ENCODE measurements at regions not wholly inside any gene's neighbourhood (a gene's known extent, or its start where the extent isn't known, plus 50 kb on each side); places are given as distances from the start of the nearest gene placed in this dataset.

DNA sequence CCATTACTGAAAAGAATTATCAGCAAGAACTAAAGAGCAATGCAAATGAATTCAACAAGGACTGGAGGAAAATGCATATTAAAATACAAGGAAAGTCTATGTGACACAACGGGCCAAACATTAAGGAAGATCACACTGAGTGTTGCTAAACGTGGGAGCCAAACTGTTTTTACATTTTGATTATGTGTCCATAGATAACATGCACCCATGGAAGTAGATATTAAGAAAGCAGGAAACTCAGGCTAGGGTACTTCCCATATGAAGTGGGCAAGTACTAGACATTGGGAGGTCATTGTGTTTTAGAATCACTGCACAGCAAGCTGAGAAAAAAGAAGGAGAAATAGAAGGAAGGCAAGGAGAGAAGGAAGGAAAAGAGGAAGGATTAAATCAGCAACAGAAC lies 161.8 kb downstream of the KCTD12 start:
- Histone ChIP-seq H4K5ac (ENCODE audit: insufficient read length, low read depth, low read length) (no peak overlapping the region), H3K23ac (ENCODE audit: insufficient read length, low read depth, low read length) (no peak overlapping the region), H3T11ph (ENCODE audit: low read length) (no peak overlapping the region), H2BK12ac (ENCODE audit: insufficient read length, low read depth, low read length) (no peak overlapping the region), H4K8ac (replicated peaks; ENCODE audit: insufficient read length, low read depth, low read length) (no peak overlapping the region), H3K79me1 (ENCODE audit: insufficient read depth, low read depth, low read length, poor library complexity, severe bottlenecking) (no peaks in the 10 kb centered on the region), H3K79me2 (ENCODE audit: insufficient read depth, low read length) (no peaks in the 10 kb centered on the region), H3K18ac (ENCODE audit: insufficient read length, low read depth, low read length) (no peak overlapping the region), H2BK120ac (ENCODE audit: low read depth, low read length, poor library complexity, severe bottlenecking) (no peak overlapping the region), H3K4ac (ENCODE audit: low read depth, low read length) (no peak overlapping the region), H3K56ac (ENCODE audit: insufficient read length, low read depth, low read length) (no peak overlapping the region), H2AK5ac (ENCODE audit: insufficient read length, low read length) (no peak overlapping the region), H3K23me2 (ENCODE audit: insufficient read length, low read depth, low read length, poor library complexity, severe bottlenecking) (no peaks in the 10 kb centered on the region), H3K27me3 (ENCODE audit: insufficient read depth, low read length) (no peaks in the 10 kb centered on the region), H4K20me1 (ENCODE audit: control insufficient read depth, insufficient read depth, insufficient read length) (no peaks in the 10 kb centered on the region), H2BK5ac (ENCODE audit: insufficient read length, low read length) (no peak overlapping the region), H3K27ac (ENCODE audit: insufficient read length, low read depth, low read length) (no peak overlapping the region), H3K14ac (ENCODE audit: insufficient read depth, low read length) (no peak overlapping the region), H3K9me3 (ENCODE audit: control insufficient read depth, low read depth, low read length) (no peaks in the 10 kb centered on the region), H2AFZ (ENCODE audit: low read length) (no peak overlapping the region), H3K4me2 (ENCODE audit: insufficient read depth, insufficient read length, low read length) (no peak overlapping the region), H3K9ac (ENCODE audit: extremely low read depth, insufficient read length, low read length) (no peak overlapping the region), H4K91ac (ENCODE audit: insufficient read length, low read depth, low read length) (no peak overlapping the region), H2BK15ac (ENCODE audit: low read depth, low read length) (no peak overlapping the region), H3K4me1 (ENCODE audit: insufficient read depth, low read length) (peaks cover 8% of the 10 kb centered on the region; the same call in 1 of the 2 replicates), H2BK20ac (ENCODE audit: low read depth, low read length, poor library complexity, severe bottlenecking) (no peak overlapping the region)
- Mint-ChIP-seq H3K36me3 (ENCODE audit: insufficient read depth in 1 of 3, low read depth in 3 of 3) (peaks cover 7 to 15% (median 10%) of the 10 kb centered on the region in 3 experiments), H3K27me3 (ENCODE audit: low read depth) (no peaks in the 10 kb centered on the region), H3K27ac (no peak overlapping the region), H3K9me3 (peaks cover 16 to 18% of the 10 kb centered on the region in 2 experiments), H3K4me3 (no peak overlapping the region), H3K4me1 (peaks cover 11 to 12% of the 10 kb centered on the region in 2 experiments; a peak in 3 of 4 replicates)
- no CpG with 5 or more reads among the region's 2 CpGs for WGBS (ENCODE audit: extremely low coverage, insufficient read length, low lambda C conversion rate)
- DNase-seq: no peak
- TF ChIP-seq, protein P1, sequence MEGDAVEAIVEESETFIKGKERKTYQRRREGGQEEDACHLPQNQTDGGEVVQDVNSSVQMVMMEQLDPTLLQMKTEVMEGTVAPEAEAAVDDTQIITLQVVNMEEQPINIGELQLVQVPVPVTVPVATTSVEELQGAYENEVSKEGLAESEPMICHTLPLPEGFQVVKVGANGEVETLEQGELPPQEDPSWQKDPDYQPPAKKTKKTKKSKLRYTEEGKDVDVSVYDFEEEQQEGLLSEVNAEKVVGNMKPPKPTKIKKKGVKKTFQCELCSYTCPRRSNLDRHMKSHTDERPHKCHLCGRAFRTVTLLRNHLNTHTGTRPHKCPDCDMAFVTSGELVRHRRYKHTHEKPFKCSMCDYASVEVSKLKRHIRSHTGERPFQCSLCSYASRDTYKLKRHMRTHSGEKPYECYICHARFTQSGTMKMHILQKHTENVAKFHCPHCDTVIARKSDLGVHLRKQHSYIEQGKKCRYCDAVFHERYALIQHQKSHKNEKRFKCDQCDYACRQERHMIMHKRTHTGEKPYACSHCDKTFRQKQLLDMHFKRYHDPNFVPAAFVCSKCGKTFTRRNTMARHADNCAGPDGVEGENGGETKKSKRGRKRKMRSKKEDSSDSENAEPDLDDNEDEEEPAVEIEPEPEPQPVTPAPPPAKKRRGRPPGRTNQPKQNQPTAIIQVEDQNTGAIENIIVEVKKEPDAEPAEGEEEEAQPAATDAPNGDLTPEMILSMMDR (conservative IDR thresholded peaks at IDR 0.05): no peak
